Activated CD8-positive, alpha-beta T cell treated with anti-CD3 and anti-CD28 coated beads for 36 hours (primary cell): ENCODE measurements at regions not wholly inside any gene's neighbourhood (a gene's known extent, or its start where the extent isn't known, plus 50 kb on each side); places are given as distances from the start of the nearest gene placed in this dataset.

ENCODE experiments used
- ATAC-seq: fragments of 200-7000 bp; cut with Tn5 transposase; one replicate; pipeline ENCODE4 v1.10.0; 2021; ENCODE audit warnings: mild to moderate bottlenecking, moderate library complexity
- CTCF ChIA-PET: fragments of 350-600 bp; sonication (Branson Sonifier 250); formaldehyde crosslinking; loops from one replicate; lab custom pipeline; 2021; ENCODE audit warnings: antibody characterized with exemption; lab: Charles Lee
- POLR2A ChIA-PET: fragments of 350-600 bp; sonication (Branson Sonifier 250); formaldehyde crosslinking; loops from one replicate; lab custom pipeline; 2021; ENCODE audit warnings: antibody characterized with exemption; lab: Charles Lee
- DNase-seq: peaks from one replicate; pipeline ENCODE4 v3.0.0-alpha.2; 2020
- H3K27ac Mint-ChIP-seq: one replicate; pipeline ENCODE4 v1.8.0; 2021; ENCODE audit warnings: mild to moderate bottlenecking, mixed read lengths
- H3K27me3 Mint-ChIP-seq: one replicate; pipeline ENCODE4 v1.8.0; 2021; ENCODE audit warnings: mixed read lengths
- H3K36me3 Mint-ChIP-seq: one replicate; pipeline ENCODE4 v1.8.0; 2021; ENCODE audit warnings: low read depth, mixed read lengths
- H3K4me1 Mint-ChIP-seq: one replicate; pipeline ENCODE4 v1.8.0; 2021; ENCODE audit warnings: low read depth, mixed read lengths
- H3K4me3 Mint-ChIP-seq: one replicate; pipeline ENCODE4 v1.8.0; 2021; ENCODE audit warnings: mild to moderate bottlenecking, moderate library complexity, mixed read lengths
- H3K9me3 Mint-ChIP-seq: one replicate; pipeline ENCODE4 v1.8.0; 2021; ENCODE audit warnings: mixed read lengths
- CTCF ChIP-seq: fragments of 200-600 bp; IDR thresholded peaks from one replicate; pipeline ENCODE4 v1.8.0; 2022; ENCODE audit warnings: antibody characterized with exemption, mild to moderate bottlenecking
- intact Hi-C: fragments of 100-400 bp; cut with micrococcal nuclease; formaldehyde crosslinking; loops from one replicate; pipeline ENCODE4 v1.10.0; 2022

- H3K4me3 Mint-ChIP-seq = no peak overlapping the region
- H3K27me3 Mint-ChIP-seq = peaks cover 2% of the 10 kb centered on the region
- H3K27ac Mint-ChIP-seq = no peak overlapping the region
- no peaks in the 10 kb centered on the region for H3K36me3 Mint-ChIP-seq
- ATAC-seq (no peak), DNase-seq (no peak)
- ChIA-PET CTCF (no interaction called here), POLR2A (no interaction called here)
- no peaks in the 10 kb centered on the region for H3K4me1 Mint-ChIP-seq
- peaks cover 2% of the 10 kb centered on the region for H3K9me3 Mint-ChIP-seq
- no peak for TF ChIP-seq CTCF
- intact Hi-C loops = no loop called here
Measured at GRCh38 chr12:130253866-130254265, 83.8 kb upstream of the PIWIL1 start.

- no peak overlapping the region for H3K4me3 Mint-ChIP-seq
- POLR2A ChIA-PET = no interaction called here
- H3K27ac Mint-ChIP-seq = no peak overlapping the region
- TF ChIP-seq CTCF = no peak
- H3K9me3 Mint-ChIP-seq = peaks cover 2% of the 10 kb centered on the region
- ATAC-seq (no peak), DNase-seq (no peak)
- intact Hi-C loops = no loop called here
- H3K27me3 Mint-ChIP-seq = peaks cover 2% of the 10 kb centered on the region
- H3K4me1 Mint-ChIP-seq = no peaks in the 10 kb centered on the region
- no peaks in the 10 kb centered on the region for H3K36me3 Mint-ChIP-seq
- CTCF ChIA-PET = no interaction called here
Measured at GRCh38 chr12:130254461-130255276, 83.0 kb upstream of the PIWIL1 start.

GRCh38 chr12:130258863-130259262 lies 78.8 kb upstream of the PIWIL1 start:
- Mint-ChIP-seq H3K9me3 (peaks cover 2% of the 10 kb centered on the region), H3K27me3 (no peaks in the 10 kb centered on the region), H3K4me3 (no peak overlapping the region), H3K4me1 (no peaks in the 10 kb centered on the region), H3K36me3 (no peaks in the 10 kb centered on the region), H3K27ac (no peak overlapping the region)
- intact Hi-C loops = no loop called here
- ChIA-PET CTCF (no interaction called here), POLR2A (no interaction called here)
- DNase-seq = no peak
- no peak for ATAC-seq
- no peak for TF ChIP-seq CTCF

GRCh38 chr12:130263025-130263424 lies 74.7 kb upstream of the PIWIL1 start:
- Mint-ChIP-seq H3K9me3 (peaks cover 2% of the 10 kb centered on the region), H3K27ac (no peak overlapping the region), H3K4me3 (no peak overlapping the region), H3K27me3 (peaks cover 4% of the 10 kb centered on the region), H3K36me3 (no peaks in the 10 kb centered on the region), H3K4me1 (no peaks in the 10 kb centered on the region)
- DNase-seq (no peak), ATAC-seq (no peak)
- intact Hi-C loops = no loop called here
- ChIA-PET POLR2A (no interaction called here), CTCF (interaction anchor here (0.9 kb wide), 1 partner anchor 18 kb away, joined by 3 read pairs; no protein-coding TSS in a partner anchor)
- no peak for TF ChIP-seq CTCF

- Mint-ChIP-seq H3K36me3 (no peaks in the 10 kb centered on the region), H3K9me3 (peaks cover 2% of the 10 kb centered on the region), H3K27me3 (peaks cover 4% of the 10 kb centered on the region), H3K4me3 (no peak overlapping the region), H3K4me1 (no peaks in the 10 kb centered on the region), H3K27ac (no peak overlapping the region)
- intact Hi-C loops = no loop called here
- ATAC-seq (no peak), DNase-seq (no peak)
- no peak for TF ChIP-seq CTCF
- POLR2A ChIA-PET = no interaction called here
- CTCF ChIA-PET = no interaction called here
Measured at GRCh38 chr12:130263996-130264395, 73.7 kb upstream of the PIWIL1 start.
